ENCODE measurements at regions not wholly inside any gene's neighbourhood (a gene's known extent, or its start where the extent isn't known, plus 50 kb on each side); places are given as distances from the start of the nearest gene placed in this dataset.

- no peak for DNase-seq (ENCODE audit: low spot score)
- no peak for ATAC-seq
These were observed 63.2 kb upstream of the KLHL29 start for GRCh38 chr2:23321751-23322150.

GRCh38 chr2:23322567-23323197 lies 62.3 kb upstream of the KLHL29 start:
- ATAC-seq, result peak; percentile 53
- DNase-seq (ENCODE audit: low spot score), result no peak

- peak; percentile 10 for ATAC-seq
- DNase-seq (ENCODE audit: low spot score), result no peak
These were observed 61.6 kb upstream of the KLHL29 start for GRCh38 chr2:23323198-23323916.

DNA sequence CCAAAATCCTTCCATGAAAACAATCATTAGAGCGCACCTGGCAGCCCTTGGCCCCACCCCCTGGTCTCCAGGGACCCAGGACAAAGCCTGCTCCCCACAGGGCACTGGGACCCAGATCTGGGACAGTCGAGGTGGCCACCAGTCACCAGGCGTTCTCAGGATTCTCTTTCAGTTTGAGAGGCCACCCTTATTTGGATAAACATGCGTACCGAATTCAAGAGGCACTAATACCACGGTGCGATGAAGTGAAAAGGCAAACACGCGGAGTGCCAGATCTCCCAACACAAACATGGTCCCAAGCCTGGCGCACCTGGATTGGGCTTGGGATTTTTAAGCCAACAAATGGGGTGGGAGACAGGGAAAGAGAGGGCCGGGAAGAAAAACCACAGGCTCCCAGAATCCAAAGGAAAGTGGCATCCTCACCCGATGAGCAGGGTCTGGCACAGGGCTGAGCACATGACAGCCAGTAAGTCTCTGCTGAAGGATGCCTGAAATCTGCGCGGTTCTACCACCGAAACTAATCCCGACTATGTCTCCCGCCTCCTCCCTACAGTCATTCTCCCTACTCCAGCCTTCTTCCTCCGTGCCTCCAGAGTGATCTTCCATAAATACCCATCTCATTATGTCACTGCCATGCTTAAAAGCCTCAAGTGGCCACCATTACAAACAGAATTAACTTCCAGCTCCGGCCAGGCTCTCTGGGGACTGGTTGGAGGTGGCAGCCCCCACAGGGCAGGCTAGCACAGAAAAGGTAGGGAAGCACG lies 60.9 kb upstream of the KLHL29 start:
- DNase-seq (ENCODE audit: low spot score), result no peak
- ATAC-seq, result no peak

DNA sequence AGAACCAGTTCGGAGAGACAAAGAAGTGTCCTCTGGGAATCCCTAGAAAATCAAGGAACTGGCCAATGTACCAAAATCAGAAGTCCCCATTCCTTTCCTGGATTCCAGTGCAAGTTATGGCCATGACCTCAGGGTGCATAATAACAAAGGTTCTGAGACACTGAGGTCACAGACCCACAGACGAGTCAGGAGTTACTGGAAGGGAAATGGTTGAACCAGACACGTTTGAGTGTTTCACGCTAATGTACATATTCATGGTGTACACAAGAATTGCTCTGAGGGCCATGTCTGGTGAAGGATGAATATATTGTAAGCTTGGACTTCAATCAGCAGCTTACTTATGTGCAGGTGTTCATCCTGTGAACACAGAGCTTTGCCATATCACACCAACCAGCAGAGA lies 58.6 kb upstream of the KLHL29 start:
- no peak for DNase-seq (ENCODE audit: low spot score)
- no peak for ATAC-seq

GRCh38 chr2:23327416-23327815 lies 57.6 kb upstream of the KLHL29 start:
- DNase-seq (ENCODE audit: low spot score) (no peak), ATAC-seq (no peak)

DNA sequence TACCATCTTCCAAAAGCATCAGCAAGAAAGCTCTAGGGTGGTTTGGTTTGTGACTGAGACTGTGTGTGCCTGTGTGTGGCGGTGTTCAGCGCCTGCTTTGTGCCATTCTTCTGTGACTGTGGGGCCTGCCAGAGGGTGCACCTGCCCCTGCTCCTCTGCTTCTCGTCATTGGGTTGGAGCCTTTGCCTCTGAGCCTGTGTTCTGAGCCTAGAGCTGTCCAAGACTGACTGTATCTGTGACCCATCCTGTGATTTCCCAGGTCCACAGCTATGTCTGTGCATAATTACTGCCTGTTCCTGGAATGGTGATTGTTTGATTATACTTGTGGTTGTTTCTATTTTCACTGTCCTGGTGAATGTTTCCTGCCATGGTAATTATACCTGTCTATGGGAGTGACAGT lies 57.1 kb upstream of the KLHL29 start:
- DNase-seq (ENCODE audit: low spot score), result no peak
- no peak for ATAC-seq

GRCh38 chr2:23330214-23330613 lies 54.8 kb upstream of the KLHL29 start:
- no peak for DNase-seq (ENCODE audit: low spot score)
- peak; percentile 69 for ATAC-seq
